ENCODE measurements at regions not wholly inside any gene's neighbourhood (a gene's known extent, or its start where the extent isn't known, plus 50 kb on each side); places are given as distances from the start of the nearest gene placed in this dataset.
"Not testable (repeated sequence)": the region's sequence is repeated elsewhere in the genome, so short reads cannot be mapped to it uniquely, and the experiment has no call there.

DNA sequence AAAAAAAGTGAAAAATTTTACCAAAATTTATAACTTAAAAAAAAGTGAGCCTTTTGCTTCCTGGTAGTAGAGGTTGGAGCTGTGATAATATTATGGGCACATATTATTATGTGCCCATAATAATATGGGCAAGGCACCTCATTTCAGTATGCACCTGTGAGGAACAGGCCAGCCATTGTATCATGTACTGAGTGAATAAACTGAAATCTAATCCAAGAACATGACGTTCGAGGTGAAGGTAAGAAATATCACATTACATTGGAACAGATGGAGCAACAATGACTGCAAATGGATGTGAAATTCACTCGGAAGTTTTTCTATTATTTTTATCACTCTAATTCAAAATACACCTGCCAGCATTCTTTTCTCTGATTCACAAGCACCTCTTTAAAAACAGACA lies 216.0 kb downstream of the KLF6 start:
- Histone ChIP-seq H3K27me3 (ENCODE audit: control insufficient read depth, insufficient read depth, low read length) (no peaks in the 10 kb centered on the region), H3K27ac (ENCODE audit: low read length) (no peak overlapping the region), H3K4me1 (ENCODE audit: control insufficient read depth, insufficient read depth, low read length) (peaks cover 27% of the 10 kb centered on the region), H3K4me3 (ENCODE audit: low read length) (no peak overlapping the region), H3K36me3 (ENCODE audit: control insufficient read depth, insufficient read depth, low read length) (no peaks in the 10 kb centered on the region), H3K9me3 (replicated peaks; ENCODE audit: control insufficient read depth, low read depth, low read length) (peaks cover 5% of the 10 kb centered on the region)
- DNase-seq = no peak
- no CpG with 5 or more reads among the region's 3 CpGs for WGBS (ENCODE audit: insufficient coverage)

DNA sequence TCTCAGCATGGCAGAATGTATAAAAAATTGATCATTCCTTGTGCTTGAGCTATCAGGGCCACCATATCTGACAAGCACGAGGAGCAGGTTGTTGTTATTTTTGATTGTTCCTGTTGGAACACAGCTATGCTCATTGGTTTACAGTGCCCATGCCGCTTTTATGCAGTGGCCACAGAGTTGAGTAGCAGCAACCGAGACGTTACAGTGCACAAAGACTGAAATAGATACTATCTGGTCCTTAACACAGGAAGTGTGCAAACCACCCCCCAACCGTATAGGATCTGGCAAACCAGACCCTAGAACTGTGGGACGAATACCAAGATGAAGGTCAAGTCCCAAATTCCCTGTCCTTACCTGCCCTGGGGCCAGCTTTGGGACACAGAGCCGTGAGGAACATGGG lies 216.6 kb downstream of the KLF6 start:
- Histone ChIP-seq H3K27ac (ENCODE audit: low read length) (no peak overlapping the region), H3K4me1 (ENCODE audit: control insufficient read depth, insufficient read depth, low read length) (peaks cover 27% of the 10 kb centered on the region), H3K36me3 (ENCODE audit: control insufficient read depth, insufficient read depth, low read length) (no peaks in the 10 kb centered on the region), H3K4me3 (ENCODE audit: low read length) (no peak overlapping the region), H3K9me3 (replicated peaks; ENCODE audit: control insufficient read depth, low read depth, low read length) (peaks cover 5% of the 10 kb centered on the region), H3K27me3 (ENCODE audit: control insufficient read depth, insufficient read depth, low read length) (no peaks in the 10 kb centered on the region)
- WGBS (ENCODE audit: insufficient coverage) = 79% methylated on average over 7 of the region's 7 CpGs
- no peak for DNase-seq

DNA sequence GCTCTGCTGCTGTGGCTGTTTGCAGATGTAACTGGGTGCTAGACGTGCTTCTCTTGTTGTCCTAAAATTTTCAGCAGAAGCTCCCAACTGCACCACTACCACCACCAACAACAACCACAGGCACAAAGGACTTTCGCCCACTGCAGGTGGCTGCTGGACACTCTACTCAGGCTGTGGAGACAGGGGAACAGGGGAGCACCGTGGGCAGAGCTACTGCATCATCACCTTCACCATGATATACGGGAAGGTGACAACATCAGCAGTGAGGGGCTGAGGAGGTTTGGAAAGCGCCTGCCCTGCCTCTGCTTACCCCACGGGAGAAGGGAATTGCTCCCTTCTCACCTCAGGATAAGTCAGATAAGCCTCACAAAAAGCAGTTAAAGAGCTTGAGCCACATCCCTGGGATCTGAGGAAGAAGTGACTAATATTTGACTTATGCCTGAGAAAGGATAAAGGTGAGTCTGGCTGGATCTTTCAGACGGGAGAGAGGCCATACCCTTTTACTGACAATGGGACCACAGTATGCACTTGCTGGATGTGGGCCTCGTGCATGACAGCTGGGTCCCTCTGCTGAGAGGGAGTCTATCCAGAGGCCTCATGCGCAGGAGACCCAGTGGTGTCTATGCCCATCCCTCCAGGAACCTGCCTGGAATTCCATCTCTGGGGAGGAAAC lies 217.6 kb downstream of the KLF6 start:
- Histone ChIP-seq H3K9me3 (replicated peaks; ENCODE audit: control insufficient read depth, low read depth, low read length) (peaks cover 5% of the 10 kb centered on the region), H3K36me3 (ENCODE audit: control insufficient read depth, insufficient read depth, low read length) (no peaks in the 10 kb centered on the region), H3K27ac (ENCODE audit: low read length) (no peak overlapping the region), H3K4me3 (ENCODE audit: low read length) (no peak overlapping the region), H3K4me1 (ENCODE audit: control insufficient read depth, insufficient read depth, low read length) (peaks cover 24% of the 10 kb centered on the region), H3K27me3 (ENCODE audit: control insufficient read depth, insufficient read depth, low read length) (no peaks in the 10 kb centered on the region)
- WGBS (ENCODE audit: insufficient coverage) = 80% methylated on average over 5 of the region's 9 CpGs
- no peak for DNase-seq

DNA sequence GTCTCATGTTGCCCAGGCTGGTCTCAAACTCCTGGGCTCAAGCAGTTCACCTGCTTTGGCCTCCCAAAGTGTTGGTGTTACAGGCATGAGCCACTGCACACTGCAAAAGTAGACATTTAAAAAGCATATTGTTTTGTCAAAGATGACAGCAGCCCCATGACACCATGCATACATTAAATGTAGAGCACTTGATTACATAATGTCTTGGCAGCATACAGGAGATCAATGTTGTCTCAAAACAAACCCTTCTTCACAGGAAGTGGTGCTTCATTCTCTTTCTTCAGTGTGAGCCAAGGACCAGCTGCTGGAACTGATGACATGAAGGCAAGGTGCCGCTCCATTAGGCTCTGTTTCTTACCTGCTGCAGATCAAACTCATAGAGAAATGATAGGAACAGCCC lies 218.4 kb downstream of the KLF6 start:
- H3K9me3 ChIP-seq (replicated peaks; ENCODE audit: control insufficient read depth, low read depth, low read length) = peaks cover 5% of the 10 kb centered on the region
- peaks cover 22% of the 10 kb centered on the region for H3K4me1 ChIP-seq (ENCODE audit: control insufficient read depth, insufficient read depth, low read length)
- H3K27me3 ChIP-seq (ENCODE audit: control insufficient read depth, insufficient read depth, low read length) = no peaks in the 10 kb centered on the region
- H3K4me3 ChIP-seq (ENCODE audit: low read length) = no peak overlapping the region
- no peak for DNase-seq
- H3K36me3 ChIP-seq (ENCODE audit: control insufficient read depth, insufficient read depth, low read length) = no peaks in the 10 kb centered on the region
- H3K27ac ChIP-seq (ENCODE audit: low read length) = no peak overlapping the region
- WGBS (ENCODE audit: insufficient coverage) = 100% methylated on average over 1 of the region's 1 CpG

DNA sequence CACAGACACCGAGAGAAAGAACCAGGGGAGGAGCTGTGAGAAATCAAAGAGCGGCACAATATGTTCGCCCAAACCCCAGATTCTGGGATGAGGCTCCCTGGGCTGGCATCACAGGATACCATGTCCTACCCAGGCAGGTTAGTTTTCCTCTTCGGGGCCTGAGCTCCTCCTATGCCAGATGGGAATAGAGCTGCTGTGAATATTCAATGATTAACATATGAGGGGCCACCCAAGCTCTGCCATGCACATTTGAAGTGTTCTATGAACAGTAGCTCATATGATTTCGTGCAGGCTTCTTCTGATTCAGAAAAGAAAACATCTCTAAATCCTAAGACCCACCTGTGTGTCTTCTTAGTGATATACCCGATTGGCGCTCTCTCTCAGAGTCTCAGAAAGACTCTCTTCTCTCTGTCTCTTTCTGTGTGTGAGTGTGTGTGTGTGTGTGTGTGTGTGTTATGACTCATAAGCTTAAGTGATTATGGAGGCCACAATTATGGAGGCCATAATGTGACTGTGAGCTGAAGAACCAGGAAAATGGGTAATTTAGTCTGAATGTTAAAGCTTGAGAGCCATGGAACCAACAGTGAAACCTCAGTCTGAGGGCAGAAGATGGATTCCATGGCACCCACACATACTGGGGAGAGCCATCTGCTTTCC lies 220.5 kb downstream of the KLF6 start:
- peaks cover 5% of the 10 kb centered on the region for H3K4me1 ChIP-seq (ENCODE audit: control insufficient read depth, insufficient read depth, low read length)
- no peak overlapping the region for H3K4me3 ChIP-seq (ENCODE audit: low read length)
- WGBS (ENCODE audit: insufficient coverage) = 100% methylated on average over 3 of the region's 7 CpGs
- DNase-seq = no peak
- no peaks in the 10 kb centered on the region for H3K36me3 ChIP-seq (ENCODE audit: control insufficient read depth, insufficient read depth, low read length)
- H3K27me3 ChIP-seq (ENCODE audit: control insufficient read depth, insufficient read depth, low read length) = no peaks in the 10 kb centered on the region
- no peak overlapping the region for H3K27ac ChIP-seq (ENCODE audit: low read length)
- peaks cover 5% of the 10 kb centered on the region for H3K9me3 ChIP-seq (replicated peaks; ENCODE audit: control insufficient read depth, low read depth, low read length)

DNA sequence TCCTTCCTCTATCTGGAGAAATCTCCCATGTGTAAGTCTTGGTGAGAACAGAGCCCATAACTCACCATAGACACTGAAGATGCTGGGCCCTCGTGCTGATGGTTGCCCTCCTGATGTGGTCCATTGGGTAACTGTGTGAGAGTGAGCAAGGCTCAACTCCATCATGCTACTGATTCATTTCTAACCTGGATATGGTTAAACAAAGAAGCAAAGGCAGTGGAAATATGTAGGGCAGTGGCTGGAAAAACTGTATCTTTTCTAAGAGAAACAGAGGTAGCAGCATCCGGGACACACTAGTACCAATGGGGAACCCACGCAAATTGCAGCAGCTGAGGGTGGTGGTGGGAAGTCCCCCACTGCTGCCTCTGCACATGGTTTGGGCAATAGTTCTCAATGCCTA lies 221.7 kb downstream of the KLF6 start:
- Histone ChIP-seq H3K36me3 (ENCODE audit: control insufficient read depth, insufficient read depth, low read length) (no peaks in the 10 kb centered on the region), H3K4me3 (ENCODE audit: low read length) (no peak overlapping the region), H3K9me3 (replicated peaks; ENCODE audit: control insufficient read depth, low read depth, low read length) (peaks cover 5% of the 10 kb centered on the region), H3K4me1 (ENCODE audit: control insufficient read depth, insufficient read depth, low read length) (peaks cover 3% of the 10 kb centered on the region), H3K27ac (ENCODE audit: low read length) (no peak overlapping the region), H3K27me3 (ENCODE audit: control insufficient read depth, insufficient read depth, low read length) (no peaks in the 10 kb centered on the region)
- WGBS (ENCODE audit: insufficient coverage) = 100% methylated on average over 2 of the region's 3 CpGs
- DNase-seq = no peak

DNA sequence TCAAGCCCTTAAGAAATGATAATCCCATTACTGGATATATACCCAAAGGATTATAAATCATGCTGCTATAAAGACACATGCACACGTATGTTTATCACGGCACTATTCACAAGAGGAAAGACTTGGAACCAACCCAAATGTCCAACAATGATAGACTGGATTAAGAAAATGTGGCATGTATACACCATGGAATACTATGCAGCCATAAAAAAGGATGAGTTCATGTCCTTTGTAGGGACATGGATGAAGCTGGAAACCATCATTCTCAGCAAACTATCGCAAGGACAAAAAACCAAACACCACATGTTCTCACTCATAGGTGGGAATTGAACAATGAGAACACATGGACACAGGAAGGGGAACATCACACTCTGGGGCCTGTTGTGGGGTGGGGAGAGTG lies 224.4 kb downstream of the KLF6 start:
- H3K4me3 ChIP-seq (ENCODE audit: low read length); H3K27me3 ChIP-seq (ENCODE audit: control insufficient read depth, insufficient read depth, low read length); DNase-seq; H3K4me1 ChIP-seq (ENCODE audit: control insufficient read depth, insufficient read depth, low read length); H3K9me3 ChIP-seq (replicated peaks; ENCODE audit: control insufficient read depth, low read depth, low read length); H3K27ac ChIP-seq (ENCODE audit: low read length); H3K36me3 ChIP-seq (ENCODE audit: control insufficient read depth, insufficient read depth, low read length): not testable (repeated sequence)
- no CpG with 5 or more reads among the region's 3 CpGs for WGBS (ENCODE audit: insufficient coverage)

DNA sequence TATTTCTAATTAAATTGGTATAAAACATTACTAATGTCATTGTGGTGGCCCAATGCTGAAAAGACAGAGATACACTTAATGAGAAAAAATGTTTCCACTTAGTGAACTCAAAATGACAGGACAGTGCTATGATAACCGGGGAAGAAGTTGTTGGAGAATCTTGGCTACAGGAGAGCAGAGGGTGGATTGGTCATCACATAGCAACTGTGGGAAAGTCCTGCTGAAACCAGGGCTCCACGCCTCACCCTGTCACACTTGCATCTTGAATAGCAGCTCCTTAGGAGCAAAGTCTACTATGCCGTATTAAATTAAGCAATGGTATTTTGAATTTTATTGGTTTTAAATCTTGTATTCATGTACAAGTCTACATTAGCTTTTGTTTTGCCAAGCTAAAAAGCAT lies 225.5 kb downstream of the KLF6 start:
- H3K4me1 ChIP-seq (ENCODE audit: control insufficient read depth, insufficient read depth, low read length) = peaks cover 3% of the 10 kb centered on the region
- H3K36me3 ChIP-seq (ENCODE audit: control insufficient read depth, insufficient read depth, low read length) = no peaks in the 10 kb centered on the region
- DNase-seq = no peak
- no peaks in the 10 kb centered on the region for H3K27me3 ChIP-seq (ENCODE audit: control insufficient read depth, insufficient read depth, low read length)
- no peaks in the 10 kb centered on the region for H3K9me3 ChIP-seq (replicated peaks; ENCODE audit: control insufficient read depth, low read depth, low read length)
- WGBS (ENCODE audit: insufficient coverage) = no CpG with 5 or more reads among the region's 3 CpGs
- no peak overlapping the region for H3K4me3 ChIP-seq (ENCODE audit: low read length)
- H3K27ac ChIP-seq (ENCODE audit: low read length) = no peak overlapping the region

DNA sequence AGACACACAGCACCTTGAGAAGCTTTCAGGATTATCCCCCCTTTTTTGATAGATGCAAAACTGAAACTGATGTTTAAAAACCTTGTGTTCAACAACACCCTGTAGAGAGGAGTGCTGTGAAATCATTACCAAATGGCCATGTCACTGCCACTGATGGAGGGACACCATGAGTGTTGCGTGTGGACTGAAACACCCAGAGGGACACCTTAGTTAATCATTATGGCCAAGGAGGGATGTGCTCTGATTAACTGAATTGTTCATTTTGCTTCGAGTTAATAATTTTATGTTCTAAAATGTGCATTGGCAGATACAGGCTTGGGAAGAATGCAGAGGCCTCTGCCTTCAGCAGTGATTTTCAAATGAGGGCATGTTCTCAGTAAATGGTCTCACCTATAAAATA lies 226.0 kb downstream of the KLF6 start:
- 90% methylated on average over 2 of the region's 2 CpGs for WGBS (ENCODE audit: insufficient coverage)
- H3K4me1 ChIP-seq (ENCODE audit: control insufficient read depth, insufficient read depth, low read length) = peaks cover 3% of the 10 kb centered on the region

DNA sequence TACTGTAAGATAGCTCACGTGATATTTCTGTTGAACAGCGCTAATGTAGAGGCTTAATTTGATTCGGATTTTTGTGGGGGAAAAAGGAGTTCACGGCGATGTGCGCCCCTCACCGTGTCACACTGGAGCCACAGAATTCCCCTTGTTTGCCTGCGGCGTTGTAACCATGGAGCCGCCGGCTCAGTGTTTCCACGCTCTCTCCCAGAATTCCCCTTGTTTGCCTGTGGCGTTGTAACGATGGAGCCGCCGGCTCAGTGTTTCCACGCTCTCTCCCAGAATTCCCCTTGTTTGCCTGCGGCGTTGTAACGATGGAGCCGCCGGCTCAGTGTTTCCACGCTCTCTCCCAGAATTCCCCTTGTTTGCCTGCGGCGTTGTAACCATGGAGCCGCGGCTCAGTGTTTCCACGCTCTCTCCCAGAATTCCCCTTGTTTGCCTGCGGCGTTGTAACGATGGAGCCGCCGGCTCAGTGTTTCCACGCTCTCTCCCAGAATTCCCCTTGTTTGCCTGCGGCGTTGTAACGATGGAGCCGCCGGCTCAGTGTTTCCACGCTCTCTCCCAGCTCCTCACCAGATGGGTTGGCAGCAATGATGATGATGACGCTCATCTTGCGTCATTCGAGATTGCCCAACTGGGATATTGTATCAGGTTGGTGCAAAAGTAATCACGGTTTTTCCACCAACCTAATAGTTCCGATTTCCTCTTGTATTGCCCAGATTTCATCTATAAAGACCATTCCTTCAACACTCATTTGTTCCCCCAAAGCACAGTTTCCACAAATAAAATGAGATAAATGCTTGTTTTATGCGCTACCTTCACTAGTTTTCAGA lies 228.6 kb downstream of the KLF6 start:
- not testable (repeated sequence) for H3K4me3 ChIP-seq (ENCODE audit: low read length); H3K27me3 ChIP-seq (ENCODE audit: control insufficient read depth, insufficient read depth, low read length); H3K36me3 ChIP-seq (ENCODE audit: control insufficient read depth, insufficient read depth, low read length); DNase-seq; H3K9me3 ChIP-seq (replicated peaks; ENCODE audit: control insufficient read depth, low read depth, low read length); H3K4me1 ChIP-seq (ENCODE audit: control insufficient read depth, insufficient read depth, low read length); H3K27ac ChIP-seq (ENCODE audit: low read length)
- WGBS (ENCODE audit: insufficient coverage) = 75% methylated on average over 22 of the region's 46 CpGs

More for the DNA sequence above, 226.0 kb downstream of the KLF6 start:
- DNase-seq = no peak
- Histone ChIP-seq H3K27me3 (ENCODE audit: control insufficient read depth, insufficient read depth, low read length) (no peaks in the 10 kb centered on the region), H3K4me3 (ENCODE audit: low read length) (no peak overlapping the region), H3K9me3 (replicated peaks; ENCODE audit: control insufficient read depth, low read depth, low read length) (no peaks in the 10 kb centered on the region), H3K27ac (ENCODE audit: low read length) (no peak overlapping the region), H3K36me3 (ENCODE audit: control insufficient read depth, insufficient read depth, low read length) (no peaks in the 10 kb centered on the region)
